ENCODE measurements at regions not wholly inside any gene's neighbourhood (a gene's known extent, or its start where the extent isn't known, plus 50 kb on each side); places are given as distances from the start of the nearest gene placed in this dataset.

DNA sequence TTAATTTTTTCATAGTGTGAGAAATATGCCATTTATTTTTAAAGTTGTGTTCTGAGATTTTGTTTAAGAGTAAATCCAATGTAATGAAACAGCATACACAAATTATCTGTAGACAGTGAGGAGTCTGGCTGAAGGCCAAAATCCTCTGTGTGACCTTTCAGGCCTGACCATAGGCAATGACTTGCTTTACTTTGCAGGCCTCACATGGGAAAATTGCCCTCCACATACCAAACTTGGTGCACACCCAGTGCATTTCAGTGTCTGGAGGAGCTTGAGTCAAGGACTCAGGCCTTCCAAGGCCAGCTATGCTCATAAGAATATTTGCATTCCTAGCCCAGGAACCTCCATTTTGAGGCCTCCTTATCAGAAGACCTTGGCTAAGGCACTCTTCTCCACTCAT is 430.1 kb downstream of the GABRG1 start:
- Mint-ChIP-seq H3K36me3 (no peaks in the 10 kb centered on the region), H3K27ac (no peak overlapping the region), H3K9me3 (peaks cover 16 to 21% of the 10 kb centered on the region in 2 donors)
- DNase-seq (ENCODE audit: low spot score in 2 of 2): no peak
- no peak for ATAC-seq

DNA sequence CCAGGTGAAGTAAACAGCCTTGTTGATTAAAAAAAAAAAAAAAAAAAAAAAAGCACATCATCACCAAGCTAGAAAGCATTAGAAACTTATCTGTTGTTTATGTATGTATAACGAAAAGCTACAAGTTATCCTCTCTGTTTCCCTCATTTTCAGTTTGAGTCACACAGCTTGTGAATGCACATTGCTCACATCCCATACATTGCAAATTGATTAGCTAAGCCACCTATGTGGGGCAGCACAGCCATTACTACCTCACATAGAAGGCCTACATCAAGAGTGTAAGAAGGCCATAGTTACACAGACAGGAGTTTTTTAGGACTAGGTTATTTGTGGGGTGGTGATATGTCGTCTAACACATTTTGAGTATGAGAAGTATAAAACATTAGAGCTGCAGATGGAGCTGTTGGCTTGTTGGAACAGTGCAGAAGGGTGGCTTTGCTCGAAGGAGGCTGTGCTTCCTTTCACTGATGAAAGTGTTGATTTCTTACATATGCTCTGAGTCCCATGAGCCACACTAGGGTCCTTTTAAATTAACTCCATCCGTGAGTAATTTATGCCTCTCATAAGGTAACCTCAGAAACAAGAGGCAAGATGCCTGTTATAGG is 431.6 kb downstream of the GABRG1 start:
- H3K27ac Mint-ChIP-seq: no peak overlapping the region
- DNase-seq (ENCODE audit: low spot score in 2 of 2): no peak
- no peaks in the 10 kb centered on the region for H3K36me3 Mint-ChIP-seq
- H3K9me3 Mint-ChIP-seq: peaks cover 16 to 25% of the 10 kb centered on the region in 2 donors
- ATAC-seq: no peak

DNA sequence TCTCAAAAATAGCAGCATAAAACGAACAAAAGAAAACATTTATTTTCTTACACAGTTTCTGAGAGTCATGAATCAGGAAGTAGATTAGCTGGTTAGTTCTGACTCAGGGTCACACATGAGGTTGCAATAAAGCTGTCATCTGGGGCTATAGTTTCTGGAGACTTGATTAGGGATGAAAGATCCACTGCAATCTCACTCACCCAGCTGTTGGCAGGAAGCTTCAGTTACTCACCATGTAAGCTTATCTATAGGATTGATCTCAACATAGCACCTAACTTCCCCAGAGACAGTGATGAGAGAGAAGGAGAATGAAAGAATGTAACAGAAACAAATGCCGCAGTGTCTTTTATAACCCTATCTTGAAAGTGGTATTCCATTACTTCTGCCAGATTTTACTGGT is 435.5 kb downstream of the GABRG1 start:
- H3K36me3 Mint-ChIP-seq: no peaks in the 10 kb centered on the region
- ATAC-seq: no peak
- no peak for DNase-seq (ENCODE audit: low spot score in 2 of 2)
- peaks cover 15 to 26% of the 10 kb centered on the region in 2 donors for H3K9me3 Mint-ChIP-seq
- no peak overlapping the region for H3K27ac Mint-ChIP-seq

- no peak for DNase-seq (ENCODE audit: low spot score in 2 of 2)
- H3K27ac Mint-ChIP-seq: no peak overlapping the region
- H3K9me3 Mint-ChIP-seq: peaks cover 17 to 39% of the 10 kb centered on the region in 2 donors
- peaks cover 0 to 6% of the 10 kb centered on the region in 2 donors for H3K36me3 Mint-ChIP-seq
- no peak for ATAC-seq
These were observed 444.4 kb downstream of the GABRG1 start for GRCh38 chr4:45679411-45679810.

DNA sequence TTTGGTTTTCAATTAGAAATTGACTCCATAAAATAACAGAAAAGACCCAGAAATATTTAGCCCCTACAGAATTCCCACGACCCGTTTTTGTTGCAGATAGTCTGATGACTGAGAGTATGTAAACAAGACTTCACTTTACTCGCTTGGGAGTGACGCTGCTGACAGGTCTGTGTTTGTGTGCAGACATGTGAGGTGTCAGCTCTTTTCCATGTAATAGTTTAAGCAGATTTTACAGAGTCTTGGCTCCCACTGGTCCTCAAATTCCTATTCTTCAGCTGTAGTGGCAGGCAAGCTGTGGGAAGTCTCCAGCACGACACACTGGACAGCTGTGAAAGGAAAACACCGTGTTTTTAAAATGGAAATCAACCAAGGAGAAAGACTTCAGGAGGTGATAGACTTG is 455.7 kb downstream of the GABRG1 start:
- peaks cover 5 to 7% of the 10 kb centered on the region in 2 donors for H3K9me3 Mint-ChIP-seq
- DNase-seq (ENCODE audit: low spot score in 2 of 2): no peak

GRCh38 chr4:45663628-45664081 is 460.2 kb downstream of the GABRG1 start:
- ATAC-seq: no peak
- DNase-seq (ENCODE audit: low spot score in 2 of 2): no peak
- Mint-ChIP-seq H3K27ac (no peak overlapping the region), H3K9me3 (peaks cover 5 to 9% of the 10 kb centered on the region in 2 donors), H3K36me3 (no peaks in the 10 kb centered on the region)

More for the DNA sequence above, 455.7 kb downstream of the GABRG1 start:
- Mint-ChIP-seq H3K36me3 (no peaks in the 10 kb centered on the region), H3K27ac (no peak overlapping the region)
- no peak for ATAC-seq

DNA sequence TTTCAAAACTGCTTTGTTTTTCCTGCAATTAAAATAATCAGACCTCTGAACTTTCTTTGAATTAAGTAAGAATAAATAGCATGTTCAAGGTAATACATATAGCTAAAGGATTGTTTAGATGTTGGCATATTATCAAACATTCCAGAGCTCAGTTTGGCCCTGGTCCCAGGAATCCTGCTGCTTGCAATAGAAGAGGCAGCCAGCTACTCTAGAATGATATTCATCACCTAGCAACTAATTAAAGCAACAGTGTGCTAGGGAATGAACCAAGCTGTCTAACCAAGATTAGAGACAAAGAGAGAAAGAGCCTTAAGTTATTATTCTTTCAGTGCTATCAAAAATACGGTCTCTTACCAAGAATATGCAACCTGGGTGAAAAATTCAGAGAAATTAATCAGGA is 460.9 kb downstream of the GABRG1 start:
- DNase-seq (ENCODE audit: low spot score in 2 of 2) (no peak), ATAC-seq (no peak)
- no peak overlapping the region for H3K27ac Mint-ChIP-seq
- H3K36me3 Mint-ChIP-seq: no peaks in the 10 kb centered on the region
- H3K9me3 Mint-ChIP-seq: peaks cover 5 to 8% of the 10 kb centered on the region in 2 donors

DNA sequence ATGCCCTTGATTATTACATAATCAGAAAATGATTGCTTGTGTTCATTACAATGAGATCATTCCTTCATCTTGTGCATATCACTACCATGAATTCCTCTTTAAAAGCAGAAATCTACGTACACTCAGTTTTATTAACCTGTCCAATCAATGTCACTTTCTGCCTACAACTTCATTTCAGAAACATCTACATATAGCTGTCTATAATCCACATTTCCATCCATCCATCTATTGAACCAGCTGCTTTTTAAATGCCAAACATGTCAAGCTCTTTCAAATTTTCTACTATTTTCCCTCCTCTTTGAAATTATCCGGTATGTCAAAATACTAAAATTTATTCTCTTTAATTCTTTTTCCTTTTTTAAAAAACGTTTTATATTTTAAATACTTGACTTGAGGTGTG is 462.0 kb downstream of the GABRG1 start:
- Mint-ChIP-seq H3K9me3 (peaks cover 5 to 8% of the 10 kb centered on the region in 2 donors), H3K27ac (no peak overlapping the region), H3K36me3 (no peaks in the 10 kb centered on the region)
- ATAC-seq (no peak), DNase-seq (ENCODE audit: low spot score in 2 of 2) (no peak)

DNA sequence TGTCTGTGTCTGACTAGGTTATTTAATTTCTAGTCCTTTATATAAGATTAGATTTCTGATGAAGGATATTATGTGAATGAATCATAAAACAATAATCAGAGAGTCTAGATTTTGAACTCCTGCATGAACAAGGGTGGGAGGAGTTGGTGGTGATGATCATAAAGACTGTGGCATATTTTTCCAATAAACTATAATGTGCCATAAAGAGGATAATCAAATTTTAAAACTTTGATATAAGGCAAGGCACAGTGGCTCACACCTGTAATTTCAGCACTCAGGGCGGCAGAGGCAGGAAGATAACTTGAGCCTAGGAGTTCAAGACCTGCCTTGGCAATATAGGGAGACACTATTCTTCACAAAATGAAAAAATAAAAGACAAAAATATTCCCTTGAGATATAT is 473.3 kb downstream of the GABRG1 start:
- peaks cover 21 to 27% of the 10 kb centered on the region in 2 donors for H3K9me3 Mint-ChIP-seq
- DNase-seq (ENCODE audit: low spot score in 2 of 2): no peak
- H3K36me3 Mint-ChIP-seq: peaks cover 0 to 7% of the 10 kb centered on the region in 2 donors
- no peak for ATAC-seq
- no peak overlapping the region for H3K27ac Mint-ChIP-seq

- Mint-ChIP-seq H3K36me3 (peaks cover 0 to 7% of the 10 kb centered on the region in 2 donors), H3K9me3 (peaks cover 16 to 22% of the 10 kb centered on the region in 2 donors), H3K27ac (no peak overlapping the region)
- ATAC-seq (no peak), DNase-seq (ENCODE audit: low spot score in 2 of 2) (no peak)
These were observed 475.0 kb downstream of the GABRG1 start for GRCh38 chr4:45648846-45649245.

DNA sequence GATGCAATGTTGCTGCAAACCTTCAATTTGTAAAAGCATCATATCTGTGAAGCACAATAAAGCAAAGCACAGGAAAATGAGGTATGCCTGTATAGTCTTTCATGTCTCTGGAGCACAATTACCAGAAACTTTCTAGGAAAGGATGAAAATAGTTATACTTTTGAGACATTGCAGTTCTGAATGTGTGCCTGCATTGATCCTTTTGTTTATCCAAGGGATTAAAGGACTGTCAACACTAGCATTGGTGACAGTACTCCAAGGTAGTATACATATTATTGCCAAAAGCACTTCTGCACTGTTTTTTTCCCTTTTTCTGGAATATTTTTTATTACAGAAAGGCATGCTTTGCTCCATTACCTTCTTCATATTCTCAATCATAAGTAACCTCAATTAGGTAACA is 476.0 kb downstream of the GABRG1 start:
- no peak overlapping the region for H3K27ac Mint-ChIP-seq
- peaks cover 15 to 21% of the 10 kb centered on the region in 2 donors for H3K9me3 Mint-ChIP-seq
- peaks cover 0 to 7% of the 10 kb centered on the region in 2 donors for H3K36me3 Mint-ChIP-seq
- ATAC-seq (no peak), DNase-seq (ENCODE audit: low spot score in 2 of 2) (no peak)

DNA sequence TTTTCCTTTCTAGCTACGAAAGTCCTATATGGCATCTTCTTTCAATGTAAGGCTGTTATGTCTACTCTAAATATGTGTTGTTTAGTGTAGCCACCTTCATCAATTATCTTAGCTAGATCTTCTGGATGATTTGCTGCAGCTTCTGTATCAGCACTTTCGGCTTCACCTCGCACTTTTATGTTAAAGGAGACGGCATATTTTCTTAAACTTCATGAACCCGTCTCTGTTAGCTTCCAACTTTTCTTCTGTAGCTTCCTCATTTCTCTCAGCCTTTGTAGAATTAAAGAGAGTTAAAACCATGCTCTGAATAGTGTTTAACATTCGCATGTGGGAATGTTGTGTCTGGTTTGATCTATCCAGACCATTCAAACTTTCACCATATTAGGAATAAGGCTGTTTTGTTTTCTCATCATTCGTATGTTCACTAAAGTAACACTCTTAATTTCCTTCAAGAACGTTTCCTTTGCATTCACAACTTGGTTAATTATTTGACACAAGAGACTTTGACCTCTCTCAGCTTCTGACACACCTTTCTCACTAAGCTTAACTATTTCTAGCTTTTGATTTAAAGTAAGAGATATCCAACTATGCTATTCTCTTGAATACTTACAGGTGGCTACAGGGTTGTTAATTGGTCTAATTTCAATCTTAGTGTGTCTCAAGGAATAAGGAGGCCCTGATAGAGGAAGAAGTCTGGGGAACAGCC is 476.8 kb downstream of the GABRG1 start:
- DNase-seq (ENCODE audit: low spot score in 2 of 2) (no peak), ATAC-seq (no peak)
- H3K36me3 Mint-ChIP-seq: no peaks in the 10 kb centered on the region
- no peak overlapping the region for H3K27ac Mint-ChIP-seq
- H3K9me3 Mint-ChIP-seq: peaks cover 13 to 16% of the 10 kb centered on the region in 2 donors

- ATAC-seq: no peak
These were observed 483.6 kb downstream of the GABRG1 start for GRCh38 chr4:45640281-45640680.

GRCh38 chr4:45638641-45639040 is 485.2 kb downstream of the GABRG1 start:
- DNase-seq (ENCODE audit: low spot score in 2 of 2) (no peak), ATAC-seq (no peak)
- H3K27ac Mint-ChIP-seq: no peak overlapping the region
- peaks cover 11 to 16% of the 10 kb centered on the region in 2 donors for H3K9me3 Mint-ChIP-seq
- no peaks in the 10 kb centered on the region for H3K36me3 Mint-ChIP-seq

More at GRCh38 chr4:45640281-45640680, 483.6 kb downstream of the GABRG1 start:
- no peak for DNase-seq (ENCODE audit: low spot score in 2 of 2)
- no peaks in the 10 kb centered on the region for H3K36me3 Mint-ChIP-seq
- H3K9me3 Mint-ChIP-seq: peaks cover 9 to 15% of the 10 kb centered on the region in 2 donors
- no peak overlapping the region for H3K27ac Mint-ChIP-seq

- H3K36me3 Mint-ChIP-seq: no peaks in the 10 kb centered on the region
- ATAC-seq (no peak), DNase-seq (ENCODE audit: low spot score in 2 of 2) (no peak)
- H3K27ac Mint-ChIP-seq: no peak overlapping the region
- H3K9me3 Mint-ChIP-seq: peaks cover 9 to 12% of the 10 kb centered on the region in 2 donors
These were observed 487.7 kb downstream of the GABRG1 start for GRCh38 chr4:45636175-45636574.

GRCh38 chr4:45629717-45630116 is 494.1 kb downstream of the GABRG1 start:
- Mint-ChIP-seq H3K36me3 (no peaks in the 10 kb centered on the region), H3K27ac (no peak overlapping the region), H3K9me3 (peaks cover 8 to 13% of the 10 kb centered on the region in 2 donors)
- DNase-seq (ENCODE audit: low spot score in 2 of 2) (no peak), ATAC-seq (no peak)

DNA sequence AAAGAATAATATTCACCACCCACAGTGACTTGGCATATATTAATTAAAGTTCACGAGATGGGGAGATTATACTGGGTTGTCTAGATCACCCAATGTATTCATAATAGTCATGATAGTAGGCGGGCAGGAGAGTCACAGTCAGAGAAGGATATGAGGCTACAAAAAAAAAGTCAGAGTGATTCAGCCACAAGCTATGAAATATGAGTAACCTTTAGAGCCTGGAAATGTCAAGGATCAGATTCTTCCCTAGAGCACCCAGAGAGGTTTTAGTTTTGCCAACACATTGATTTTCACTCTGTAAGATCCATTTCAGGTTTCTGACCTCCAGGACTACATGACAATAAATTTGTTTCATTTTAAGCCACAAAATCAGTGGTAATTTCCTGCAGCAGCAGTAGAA is 501.9 kb downstream of the GABRG1 start:
- ATAC-seq (no peak), DNase-seq (ENCODE audit: low spot score in 2 of 2) (no peak)
- Mint-ChIP-seq H3K9me3 (peaks cover 0 to 4% of the 10 kb centered on the region in 2 donors), H3K27ac (no peak overlapping the region), H3K36me3 (no peaks in the 10 kb centered on the region)

GRCh38 chr4:45620808-45621207 is 503.0 kb downstream of the GABRG1 start:
- peaks cover 0 to 4% of the 10 kb centered on the region in 2 donors for H3K9me3 Mint-ChIP-seq
- H3K36me3 Mint-ChIP-seq: no peaks in the 10 kb centered on the region
- ATAC-seq (no peak), DNase-seq (ENCODE audit: low spot score in 2 of 2) (no peak)
- no peak overlapping the region for H3K27ac Mint-ChIP-seq
